ENCODE measurements at regions not wholly inside any gene's neighbourhood (a gene's known extent, or its start where the extent isn't known, plus 50 kb on each side); places are given as distances from the start of the nearest gene placed in this dataset.

GRCh38 chr1:87269921-87270320 is 58.8 kb upstream of the LMO4 start:
- H3K4me2 ChIP-seq (ENCODE audit: insufficient read depth, insufficient read length, low read length) = no peak overlapping the region

More at GRCh38 chr1:87269921-87270320, 58.8 kb upstream of the LMO4 start:
- Mint-ChIP-seq H3K4me1 (peaks cover 29 to 32% of the 10 kb centered on the region in 2 experiments), H3K4me3 (no peak overlapping the region), H3K27me3 (ENCODE audit: low read depth) (no peaks in the 10 kb centered on the region), H3K27ac (no peak overlapping the region), H3K9me3 (no peaks in the 10 kb centered on the region), H3K36me3 (ENCODE audit: insufficient read depth in 1 of 3, low read depth in 3 of 3) (no peaks in the 10 kb centered on the region)
- Histone ChIP-seq H3K56ac (ENCODE audit: insufficient read length, low read depth, low read length) (no peak overlapping the region), H3K79me1 (ENCODE audit: insufficient read depth, low read depth, low read length, poor library complexity, severe bottlenecking) (no peaks in the 10 kb centered on the region), H3K4me1 (ENCODE audit: insufficient read depth, low read length) (peaks cover 4% of the 10 kb centered on the region; the same call in 1 of the 2 replicates), H3K23me2 (ENCODE audit: insufficient read length, low read depth, low read length, poor library complexity, severe bottlenecking) (no peaks in the 10 kb centered on the region), H4K8ac (replicated peaks; ENCODE audit: insufficient read length, low read depth, low read length) (no peak overlapping the region), H3T11ph (ENCODE audit: low read length) (no peak overlapping the region), H3K18ac (ENCODE audit: insufficient read length, low read depth, low read length) (no peak overlapping the region), H4K91ac (ENCODE audit: insufficient read length, low read depth, low read length) (no peak overlapping the region), H3K23ac (ENCODE audit: insufficient read length, low read depth, low read length) (no peak overlapping the region), H3K27ac (ENCODE audit: insufficient read length, low read depth, low read length) (no peak overlapping the region), H3K4ac (ENCODE audit: low read depth, low read length) (no peak overlapping the region), H4K20me1 (ENCODE audit: control insufficient read depth, insufficient read depth, insufficient read length) (no peaks in the 10 kb centered on the region), H2BK120ac (ENCODE audit: low read depth, low read length, poor library complexity, severe bottlenecking) (no peak overlapping the region), H4K5ac (ENCODE audit: insufficient read length, low read depth, low read length) (no peak overlapping the region), H2BK20ac (ENCODE audit: low read depth, low read length, poor library complexity, severe bottlenecking) (no peak overlapping the region), H2BK15ac (ENCODE audit: low read depth, low read length) (no peak overlapping the region), H2AFZ (ENCODE audit: low read length) (no peak overlapping the region), H2AK5ac (ENCODE audit: insufficient read length, low read length) (no peak overlapping the region), H3K27me3 (ENCODE audit: insufficient read depth, low read length) (no peaks in the 10 kb centered on the region), H2BK5ac (ENCODE audit: insufficient read length, low read length) (no peak overlapping the region), H3K14ac (ENCODE audit: insufficient read depth, low read length) (no peak overlapping the region), H3K79me2 (ENCODE audit: insufficient read depth, low read length) (no peaks in the 10 kb centered on the region), H2BK12ac (ENCODE audit: insufficient read length, low read depth, low read length) (no peak overlapping the region), H3K9ac (ENCODE audit: extremely low read depth, insufficient read length, low read length) (no peak overlapping the region), H3K9me3 (ENCODE audit: control insufficient read depth, low read depth, low read length) (no peaks in the 10 kb centered on the region)
- no CpG with 5 or more reads among the region's 1 CpG for WGBS (ENCODE audit: extremely low coverage, insufficient read length, low lambda C conversion rate)
- no peak for TF ChIP-seq CTCF (conservative IDR thresholded peaks at IDR 0.05)
- DNase-seq = no peak
